Liver (tissue), 8 donors: ENCODE measurements at regions not wholly inside any gene's neighbourhood (a gene's known extent, or its start where the extent isn't known, plus 50 kb on each side); places are given as distances from the start of the nearest gene placed in this dataset.

Source experiments
- DNase-seq: peaks from one replicate; pipeline ENCODE4 v3.0.0-alpha.2; 2017; ENCODE audit warnings: low spot score
- H3K27ac ChIP-seq, 2 donors: one replicate each; pipeline ENCODE4 v1.7.0; 2013; ENCODE audit warnings: inconsistent platforms in 2 of 2, low read length in 2 of 2, control low read depth in 1 of 2, low read depth in 1 of 2, mild to moderate bottlenecking in 1 of 2
- H3K27me3 ChIP-seq, 4 donors: one replicate each; pipeline versions ENCODE4 v1.6.1 to v1.7.0; 2013; ENCODE audit warnings: low read length in 3 of 4, inconsistent platforms in 1 of 4, mild to moderate bottlenecking in 1 of 4, moderate library complexity in 1 of 4; ENCODE audit not compliant: control insufficient read depth in 4 of 4, insufficient read depth in 4 of 4
- H3K36me3 ChIP-seq, 4 donors: one replicate each; pipeline versions ENCODE4 v1.6.1 to v1.7.0; 2013; ENCODE audit warnings: low read length in 3 of 4, mild to moderate bottlenecking in 3 of 4, low read depth in 1 of 4, moderate library complexity in 1 of 4; ENCODE audit not compliant: control insufficient read depth in 4 of 4, insufficient read depth in 3 of 4
- H3K4me1 ChIP-seq, 4 donors: one replicate each; pipeline versions ENCODE4 v1.6.1 to v1.7.0; 2013; ENCODE audit warnings: low read length in 3 of 4, mild to moderate bottlenecking in 3 of 4, moderate library complexity in 1 of 4; ENCODE audit not compliant: control insufficient read depth in 4 of 4, insufficient read depth in 4 of 4
- H3K4me3 ChIP-seq, 3 donors: one replicate each; pipeline versions ENCODE4 v1.6.1 to v1.7.0; 2013; ENCODE audit warnings: low read length in 3 of 3, control low read depth in 1 of 3, low read depth in 1 of 3, mild to moderate bottlenecking in 1 of 3
- H3K9ac ChIP-seq, 2 donors: one replicate each; pipeline ENCODE4 v1.7.0; 2013; ENCODE audit warnings: low read length in 2 of 2, mild to moderate bottlenecking in 2 of 2, moderate library complexity in 2 of 2, control low read depth in 1 of 2, low read depth in 1 of 2
- H3K9me3 ChIP-seq, 4 donors: one replicate each; pipeline versions ENCODE4 v1.6.1 to v1.7.0; 2013; ENCODE audit warnings: low read length in 3 of 4; ENCODE audit not compliant: control insufficient read depth in 4 of 4
- ATF3 ChIP-seq: IDR thresholded peaks from 2 replicates; pipeline ENCODE4 v1.6.1; 2016; ENCODE audit warnings: antibody characterized with exemption
- CTCF ChIP-seq: fragments of 150-350 bp; IDR thresholded peaks from 2 replicates; pipeline ENCODE4 v1.5.1; 2017; ENCODE audit warnings: improper control_type of control experiment, low read depth, low read length; ENCODE audit not compliant: missing input control
- EGR1 ChIP-seq, 2 donors: IDR thresholded peaks; 2 replicates each; pipeline ENCODE4 v1.6.1; 2016 to 2018; ENCODE audit warnings: antibody characterized with exemption in 2 of 2, low read depth in 2 of 2
- FOXA1 ChIP-seq: IDR thresholded peaks from 2 replicates; pipeline ENCODE4 v1.6.1; 2016; ENCODE audit warnings: antibody characterized with exemption
- HNF4A ChIP-seq, 2 donors: conservative IDR thresholded peaks; 2 replicates each; pipeline ENCODE4 v1.6.1; 2016; ENCODE audit warnings: antibody characterized with exemption in 2 of 2, mild to moderate bottlenecking in 2 of 2
- HNF4G ChIP-seq: IDR thresholded peaks from 2 replicates; pipeline ENCODE4 v1.6.1; 2016; ENCODE audit warnings: antibody characterized with exemption
- MAX ChIP-seq: IDR thresholded peaks from 2 replicates; pipeline ENCODE4 v1.6.1; 2016; ENCODE audit warnings: antibody characterized with exemption
- RAD21 ChIP-seq, 2 donors: IDR thresholded peaks; 2 replicates each; pipeline ENCODE4 v1.6.1; 2016; ENCODE audit warnings: antibody characterized with exemption in 2 of 2, mild to moderate bottlenecking in 2 of 2
- REST ChIP-seq: IDR thresholded peaks from 2 replicates; pipeline ENCODE4 v1.6.1; 2016; ENCODE audit warnings: antibody characterized with exemption, mild to moderate bottlenecking
- RXRA ChIP-seq, 2 donors: IDR thresholded peaks; 2 replicates each; pipeline ENCODE4 v1.6.1; 2017 to 2018; ENCODE audit warnings: antibody characterized with exemption in 2 of 2, mild to moderate bottlenecking in 1 of 2
- YY1 ChIP-seq: IDR thresholded peaks from 2 replicates; pipeline ENCODE4 v1.6.1; 2016; ENCODE audit warnings: antibody characterized with exemption, mild to moderate bottlenecking
- ZBTB33 ChIP-seq: IDR thresholded peaks from 2 replicates; pipeline ENCODE4 v1.6.1; 2016; ENCODE audit warnings: antibody characterized with exemption
- WGBS: extraction: QIAGEN DNeasy Blood & Tissue Kit; methylation state at CpG from one replicate; pipeline ENCODE4 v1.1.7; 2013; 5-methylcytosine and 5-hydroxymethylcytosine counted together
- donor health status: healthy.
- donor health status: healthy.
- donor health status: healthy.
- donor health status: healthy.
- donor health status: healthy.

DNA sequence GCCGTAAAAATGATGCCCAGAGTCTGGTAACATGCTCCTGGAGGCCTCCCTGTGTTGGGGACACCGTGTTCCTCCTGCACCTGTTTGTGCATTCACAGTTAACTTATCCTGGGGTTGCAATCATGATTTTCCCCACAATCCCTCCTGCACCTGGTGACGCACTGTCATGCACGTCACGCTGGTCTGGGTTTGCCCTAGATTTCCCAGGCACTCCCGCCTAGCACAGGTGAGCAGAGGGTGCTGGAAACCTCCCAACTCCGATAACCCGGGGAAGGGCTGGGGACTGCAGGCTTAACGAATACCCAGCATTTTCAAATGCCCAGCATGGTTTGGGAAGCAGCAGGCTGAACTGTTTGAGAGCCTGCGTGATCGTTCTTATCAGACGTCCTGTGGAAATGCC lies 427.1 kb downstream of the TCERG1L start:
- Histone ChIP-seq H3K9me3 (no peaks in the 10 kb centered on the region), H3K36me3 (no peaks in the 10 kb centered on the region), H3K4me1 (no peaks in the 10 kb centered on the region), H3K27ac (no peak overlapping the region), H3K27me3 (peaks cover 0 to 4% (median 2%) of the 10 kb centered on the region in 4 donors), H3K9ac (no peak overlapping the region), H3K4me3 (no peak overlapping the region)
- TF ChIP-seq ATF3 = no peak
- TF ChIP-seq FOXA1 = no peak
- TF ChIP-seq ZBTB33 = no peak
- no peak for TF ChIP-seq EGR1 (IDR thresholded peaks at IDR 0.05; ENCODE audit: low read depth in 2 of 2)
- no peak for TF ChIP-seq HNF4A (conservative IDR thresholded peaks at IDR 0.05)
- TF ChIP-seq YY1 = no peak
- TF ChIP-seq MAX = no peak
- no peak for TF ChIP-seq RXRA (IDR thresholded peaks at IDR 0.05)
- no peak for TF ChIP-seq CTCF
- TF ChIP-seq RAD21 (IDR thresholded peaks at IDR 0.05) = no peak
- TF ChIP-seq HNF4G = no peak
- WGBS = 73% methylated on average over 12 of the region's 12 CpGs
- DNase-seq = no peak

GRCh38 chr10:130885021-130885655 lies 426.4 kb downstream of the TCERG1L start:
- TF ChIP-seq REST (no peak), RAD21 (IDR thresholded peaks at IDR 0.05) (no peak), EGR1 (IDR thresholded peaks at IDR 0.05; ENCODE audit: low read depth in 2 of 2) (no peak)
- Histone ChIP-seq H3K4me1 (no peaks in the 10 kb centered on the region), H3K4me3 (no peak overlapping the region), H3K9me3 (no peaks in the 10 kb centered on the region), H3K9ac (no peak overlapping the region), H3K27me3 (peaks cover 0 to 4% (median 2%) of the 10 kb centered on the region in 4 donors), H3K36me3 (no peaks in the 10 kb centered on the region), H3K27ac (no peak overlapping the region)
- WGBS = 62% methylated on average over 22 of the region's 22 CpGs
- no peak for DNase-seq
